AG09309 (cell line): ENCODE measurements at regions not wholly inside any gene's neighbourhood (a gene's known extent, or its start where the extent isn't known, plus 50 kb on each side); places are given as distances from the start of the nearest gene placed in this dataset.

ENCODE experiments used
- DNase-seq: peaks from one replicate; pipeline ENCODE4 v3.0.0-alpha.2; 2010; ENCODE audit warnings: low read depth
- H3K4me3 ChIP-seq: 2 replicates; pipeline ENCODE4 v1.5.1; 2011; ENCODE audit warnings: mild to moderate bottlenecking, low read depth, low read length, moderate library complexity; ENCODE audit not compliant: control insufficient read depth
- TF ChIP-seq, protein P1 (sequence below): IDR thresholded peaks from 2 replicates; pipeline ENCODE4 v1.5.1; 2011; ENCODE audit warnings: mild to moderate bottlenecking, low read depth, low read length, inconsistent platforms; ENCODE audit not compliant: insufficient read depth, control insufficient read depth; ENCODE audit errors: missing control alignments

DNA sequence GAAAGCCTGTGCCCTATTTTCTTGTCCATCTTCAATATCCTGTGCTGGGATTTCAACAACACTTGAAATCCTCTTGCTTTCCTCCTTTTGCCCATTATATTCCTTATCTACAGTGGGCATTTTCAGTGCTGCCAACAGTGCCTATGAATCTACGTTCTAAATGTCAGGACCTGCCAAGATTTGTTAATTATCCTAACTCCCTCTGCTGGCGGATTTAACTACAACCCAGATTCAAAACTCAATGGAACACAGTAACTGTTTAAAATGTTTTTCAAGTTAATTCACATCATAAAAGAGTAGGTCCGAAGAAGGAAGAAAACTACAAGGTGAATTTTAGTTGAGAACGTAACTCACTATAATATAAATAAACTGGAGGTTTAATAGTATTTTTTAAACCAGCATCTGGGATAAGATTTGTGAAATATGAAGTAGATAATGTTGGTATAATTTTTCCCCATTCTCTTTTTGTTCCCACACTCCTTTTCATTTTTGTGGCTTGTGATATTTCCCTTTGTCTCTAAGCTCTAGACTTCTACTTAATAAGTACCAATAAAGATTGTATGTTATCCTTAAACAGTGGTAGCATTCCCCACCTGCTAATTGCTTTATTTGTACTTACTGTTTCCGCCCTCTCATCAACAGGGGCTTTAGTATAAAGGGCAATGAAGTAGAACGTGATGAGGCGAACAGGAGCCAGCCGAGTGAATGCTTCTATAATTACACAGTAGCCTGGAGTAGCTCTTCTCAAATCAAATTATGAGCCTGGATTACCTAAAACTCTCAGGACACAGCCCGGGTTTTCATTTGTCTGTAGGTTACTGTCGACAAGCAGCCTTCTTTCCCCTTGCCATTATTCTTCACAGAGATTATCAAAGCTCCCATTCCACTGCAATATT is 302.5 kb upstream of the ATP11B start:
- no peak overlapping the region for H3K4me3 ChIP-seq
- TF ChIP-seq, protein P1, sequence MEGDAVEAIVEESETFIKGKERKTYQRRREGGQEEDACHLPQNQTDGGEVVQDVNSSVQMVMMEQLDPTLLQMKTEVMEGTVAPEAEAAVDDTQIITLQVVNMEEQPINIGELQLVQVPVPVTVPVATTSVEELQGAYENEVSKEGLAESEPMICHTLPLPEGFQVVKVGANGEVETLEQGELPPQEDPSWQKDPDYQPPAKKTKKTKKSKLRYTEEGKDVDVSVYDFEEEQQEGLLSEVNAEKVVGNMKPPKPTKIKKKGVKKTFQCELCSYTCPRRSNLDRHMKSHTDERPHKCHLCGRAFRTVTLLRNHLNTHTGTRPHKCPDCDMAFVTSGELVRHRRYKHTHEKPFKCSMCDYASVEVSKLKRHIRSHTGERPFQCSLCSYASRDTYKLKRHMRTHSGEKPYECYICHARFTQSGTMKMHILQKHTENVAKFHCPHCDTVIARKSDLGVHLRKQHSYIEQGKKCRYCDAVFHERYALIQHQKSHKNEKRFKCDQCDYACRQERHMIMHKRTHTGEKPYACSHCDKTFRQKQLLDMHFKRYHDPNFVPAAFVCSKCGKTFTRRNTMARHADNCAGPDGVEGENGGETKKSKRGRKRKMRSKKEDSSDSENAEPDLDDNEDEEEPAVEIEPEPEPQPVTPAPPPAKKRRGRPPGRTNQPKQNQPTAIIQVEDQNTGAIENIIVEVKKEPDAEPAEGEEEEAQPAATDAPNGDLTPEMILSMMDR = no peak
- DNase-seq = no peak

DNA sequence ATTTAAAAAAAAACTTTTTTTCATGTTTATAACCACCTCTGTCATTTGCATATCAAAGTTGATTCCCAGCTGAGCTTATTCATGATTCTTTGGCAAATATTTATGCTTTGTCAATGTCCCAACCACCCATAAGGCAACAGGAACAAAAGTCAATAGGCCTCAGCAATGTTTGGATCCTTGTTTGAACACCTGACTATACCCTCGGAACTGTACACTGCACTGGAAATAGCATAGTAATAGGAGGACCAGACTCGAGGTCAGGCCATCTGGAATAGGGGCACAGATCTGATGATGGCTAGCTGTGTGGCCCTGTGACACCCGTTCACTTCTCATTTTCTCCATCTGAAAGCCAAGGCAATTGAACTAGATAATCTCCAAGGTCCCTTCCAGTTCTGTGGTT is 301.7 kb upstream of the ATP11B start:
- H3K4me3 ChIP-seq = no peak overlapping the region
- TF ChIP-seq, protein P1 = no peak
- no peak for DNase-seq

DNA sequence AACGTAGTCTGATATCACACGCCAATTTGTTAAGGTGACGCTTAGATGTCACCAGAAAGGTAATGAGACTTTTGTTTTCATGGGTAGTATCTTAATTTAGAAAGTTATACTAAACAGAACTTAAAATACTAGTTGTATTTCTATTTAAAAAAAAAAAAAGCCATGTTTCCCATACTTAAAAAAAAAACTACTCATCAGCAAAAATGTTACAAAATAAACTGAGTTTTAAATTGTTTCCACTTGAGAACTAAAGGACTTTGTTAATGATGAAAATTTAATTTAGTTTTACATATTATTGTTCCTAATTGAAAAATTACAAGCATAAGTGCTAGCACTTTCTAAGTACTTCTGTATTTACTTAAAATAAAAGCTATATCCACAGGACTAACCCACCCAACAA is 300.8 kb upstream of the ATP11B start:
- TF ChIP-seq, protein P1 = no peak
- no peak overlapping the region for H3K4me3 ChIP-seq

DNA sequence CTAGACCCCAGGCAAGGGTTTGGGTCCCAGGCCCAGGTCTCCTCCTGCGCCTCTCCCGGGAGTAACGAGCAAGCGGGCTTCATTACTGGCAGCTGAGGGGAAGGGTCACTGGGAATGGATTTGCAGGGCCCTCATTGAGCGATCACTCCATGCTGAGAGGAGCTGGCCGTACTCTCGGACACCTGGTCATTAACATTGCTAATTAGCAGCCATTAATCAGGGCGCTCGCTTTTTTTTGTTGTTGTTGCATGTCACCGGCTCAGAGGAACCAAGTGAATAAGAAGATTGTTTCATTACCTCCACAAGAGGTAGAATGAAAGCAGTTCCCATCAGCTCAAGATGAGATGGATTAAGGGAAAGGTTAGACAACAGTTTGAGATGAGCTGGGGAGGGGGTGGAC is 293.0 kb upstream of the ATP11B start:
- TF ChIP-seq, protein P1 = no peak
- no peak overlapping the region for H3K4me3 ChIP-seq
- no peak for DNase-seq

More for the DNA sequence above, 300.8 kb upstream of the ATP11B start:
- DNase-seq = no peak

DNA sequence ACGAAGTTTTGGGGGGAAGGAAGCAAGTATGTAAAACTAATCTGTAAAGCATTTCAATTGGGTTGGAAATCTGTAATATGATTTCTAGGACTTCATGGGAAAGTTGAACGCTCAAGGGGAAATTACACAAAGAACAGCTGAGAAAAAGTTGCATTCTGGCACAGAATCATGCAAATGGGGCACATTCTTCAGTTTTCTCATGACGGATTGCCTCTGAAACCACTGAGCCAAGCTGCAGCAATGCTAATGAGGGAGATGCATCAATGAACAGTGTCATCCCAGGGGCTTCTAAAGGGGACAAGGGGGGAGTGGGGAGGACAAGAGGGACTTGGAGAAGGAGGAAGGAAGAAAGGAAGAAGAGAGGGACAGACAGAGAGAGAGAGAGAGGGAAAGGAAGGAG is 291.4 kb upstream of the ATP11B start:
- no peak for DNase-seq
- no peak overlapping the region for H3K4me3 ChIP-seq
- TF ChIP-seq, protein P1 = no peak

DNA sequence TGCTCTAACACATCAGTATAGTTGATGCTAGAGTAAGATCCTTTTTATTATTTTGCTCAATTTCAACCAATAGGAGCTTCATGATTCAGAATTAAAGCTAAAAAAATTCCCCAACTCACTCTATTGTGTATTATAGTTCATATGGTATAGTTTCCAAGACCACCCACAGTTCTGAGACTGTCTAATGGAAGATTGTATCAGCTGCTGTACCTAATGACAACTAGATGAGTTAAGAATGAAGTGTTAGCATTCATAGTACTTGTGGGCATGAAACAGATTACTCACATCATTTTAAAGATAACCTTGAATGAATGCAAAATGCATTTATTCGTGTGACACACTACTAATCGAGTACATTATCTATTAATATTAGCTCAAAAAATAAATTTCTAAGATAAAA is 289.9 kb upstream of the ATP11B start:
- H3K4me3 ChIP-seq = no peak overlapping the region
- no peak for DNase-seq
- TF ChIP-seq, protein P1 = no peak
